Fibroblast of mammary gland (primary cell): ENCODE measurements at regions not wholly inside any gene's neighbourhood (a gene's known extent, or its start where the extent isn't known, plus 50 kb on each side); places are given as distances from the start of the nearest gene placed in this dataset.
"Not testable (repeated sequence)": the region's sequence is repeated elsewhere in the genome, so short reads cannot be mapped to it uniquely, and the experiment has no call there.

Experiments
- DNase-seq: peaks from one replicate; pipeline ENCODE4 v3.0.0-alpha.2; 2010; ENCODE audit warnings: low read depth
- H3K4me3 ChIP-seq: 2 replicates; pipeline ENCODE4 v1.5.1; 2011; ENCODE audit warnings: low read depth, mild to moderate bottlenecking, low read length, moderate library complexity; ENCODE audit not compliant: control insufficient read depth
- TF ChIP-seq, protein P1 (sequence below): conservative IDR thresholded peaks from 2 replicates; pipeline ENCODE4 v1.5.1; 2011; ENCODE audit warnings: low read depth, low read length, inconsistent platforms; ENCODE audit not compliant: control insufficient read depth, insufficient read depth

GRCh38 chr12:30548203-30548602 lies 147.5 kb downstream of the IPO8 start:
- DNase-seq = no peak
- H3K4me3 ChIP-seq = no peak overlapping the region
- TF ChIP-seq, protein P1, sequence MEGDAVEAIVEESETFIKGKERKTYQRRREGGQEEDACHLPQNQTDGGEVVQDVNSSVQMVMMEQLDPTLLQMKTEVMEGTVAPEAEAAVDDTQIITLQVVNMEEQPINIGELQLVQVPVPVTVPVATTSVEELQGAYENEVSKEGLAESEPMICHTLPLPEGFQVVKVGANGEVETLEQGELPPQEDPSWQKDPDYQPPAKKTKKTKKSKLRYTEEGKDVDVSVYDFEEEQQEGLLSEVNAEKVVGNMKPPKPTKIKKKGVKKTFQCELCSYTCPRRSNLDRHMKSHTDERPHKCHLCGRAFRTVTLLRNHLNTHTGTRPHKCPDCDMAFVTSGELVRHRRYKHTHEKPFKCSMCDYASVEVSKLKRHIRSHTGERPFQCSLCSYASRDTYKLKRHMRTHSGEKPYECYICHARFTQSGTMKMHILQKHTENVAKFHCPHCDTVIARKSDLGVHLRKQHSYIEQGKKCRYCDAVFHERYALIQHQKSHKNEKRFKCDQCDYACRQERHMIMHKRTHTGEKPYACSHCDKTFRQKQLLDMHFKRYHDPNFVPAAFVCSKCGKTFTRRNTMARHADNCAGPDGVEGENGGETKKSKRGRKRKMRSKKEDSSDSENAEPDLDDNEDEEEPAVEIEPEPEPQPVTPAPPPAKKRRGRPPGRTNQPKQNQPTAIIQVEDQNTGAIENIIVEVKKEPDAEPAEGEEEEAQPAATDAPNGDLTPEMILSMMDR = no peak

GRCh38 chr12:30546121-30546520 lies 149.5 kb downstream of the IPO8 start:
- TF ChIP-seq, protein P1 = no peak
- no peak for DNase-seq
- no peak overlapping the region for H3K4me3 ChIP-seq

DNA sequence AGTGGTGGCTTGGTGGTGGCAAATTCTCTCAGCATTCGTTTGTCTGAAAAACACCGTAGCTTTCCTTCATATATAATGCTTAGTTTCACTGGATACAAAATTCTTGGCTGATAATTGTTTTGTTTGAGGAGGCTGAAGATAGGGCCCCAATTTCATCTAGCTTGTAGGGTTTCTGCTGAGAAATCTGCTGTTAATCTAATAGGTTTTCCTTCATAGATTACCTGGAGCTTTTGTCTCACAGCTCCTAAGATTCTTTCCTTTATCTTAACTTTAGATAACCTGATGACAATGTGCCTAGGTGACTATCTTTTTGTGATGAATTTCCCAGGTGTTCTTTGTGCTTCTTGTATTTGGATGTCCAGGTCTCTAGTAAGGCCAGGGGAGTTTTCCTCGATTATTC lies 151.0 kb downstream of the IPO8 start:
- DNase-seq, H3K4me3 ChIP-seq: not testable (repeated sequence)

DNA sequence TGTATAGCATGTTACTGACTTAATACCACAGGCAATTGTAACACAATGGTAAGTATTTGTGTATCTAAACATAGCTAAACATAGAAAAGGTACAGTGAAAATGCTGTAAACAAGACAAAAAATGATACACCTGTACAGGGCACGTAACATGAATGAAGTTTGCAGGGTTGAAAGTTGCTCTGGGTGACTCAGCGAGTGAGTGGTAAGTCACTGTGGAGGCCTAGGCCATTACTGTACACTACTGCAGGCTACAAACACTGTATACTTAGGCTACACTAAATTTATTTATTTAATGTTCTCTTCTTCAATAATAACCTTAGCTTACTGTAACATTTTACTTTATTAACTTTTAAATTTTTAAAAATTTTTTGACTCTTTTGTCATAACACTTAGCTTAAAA lies 158.4 kb downstream of the IPO8 start:
- TF ChIP-seq, protein P1 = no peak
- H3K4me3 ChIP-seq = no peak overlapping the region
- no peak for DNase-seq

- no peak overlapping the region for H3K4me3 ChIP-seq
- peak; percentile 63 for DNase-seq
- TF ChIP-seq, protein P1 = no peak
Measured at GRCh38 chr12:30533558-30534265, 162.0 kb downstream of the IPO8 start.

DNA sequence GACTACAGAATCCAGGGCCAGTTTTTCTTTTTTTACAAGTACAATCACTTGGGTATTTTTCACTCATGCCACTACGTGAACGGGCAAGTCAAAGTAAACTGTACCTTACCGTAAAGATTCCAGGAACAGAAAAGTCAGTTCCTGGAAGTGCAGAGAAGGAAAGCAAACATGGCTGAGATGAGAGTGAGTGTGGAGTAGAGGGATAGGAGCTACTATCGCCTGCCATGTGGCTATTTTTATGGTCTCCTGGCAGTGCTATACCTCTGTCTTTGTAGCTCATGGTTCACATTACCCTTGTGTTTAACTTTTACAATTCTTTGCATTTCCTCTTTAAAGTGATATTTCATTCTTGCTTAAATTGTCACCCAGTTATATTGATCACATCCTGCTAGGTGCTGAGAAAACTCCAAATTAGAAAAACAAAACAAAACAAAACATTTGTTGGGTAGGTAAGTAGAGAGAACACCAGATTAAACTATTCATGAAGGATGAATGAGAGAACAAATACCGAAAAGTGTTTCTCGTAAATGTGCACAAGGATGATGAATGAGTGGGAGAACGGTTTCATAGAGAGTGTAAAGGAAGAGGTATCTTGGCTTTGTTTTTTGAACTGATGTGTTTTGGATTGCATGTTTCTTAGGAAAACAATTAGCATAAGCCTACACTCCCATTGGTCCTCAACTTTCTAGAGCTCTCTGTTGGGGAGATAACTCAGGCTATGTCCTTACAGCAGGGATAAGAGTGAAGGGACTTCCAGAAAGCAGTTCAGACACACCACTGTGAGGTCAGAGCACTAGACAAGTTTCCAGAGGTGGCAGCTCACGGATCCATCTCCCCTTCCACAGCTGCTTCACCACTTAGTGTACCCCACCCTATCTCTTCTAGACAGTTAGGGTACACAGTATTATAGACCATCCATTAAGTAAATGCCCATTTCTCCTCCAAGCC lies 163.7 kb downstream of the IPO8 start:
- no peak overlapping the region for H3K4me3 ChIP-seq
- no peak for DNase-seq
- TF ChIP-seq, protein P1 = no peak
